ENCODE measurements at regions not wholly inside any gene's neighbourhood (a gene's known extent, or its start where the extent isn't known, plus 50 kb on each side); places are given as distances from the start of the nearest gene placed in this dataset.

GRCh38 chr4:147102596-147102995, 156.9 kb upstream of the TTC29 start:
- TF ChIP-seq CTCF (IDR thresholded peaks at IDR 0.05) = no peak
- no peak for TF ChIP-seq POLR2AphosphoS5 (IDR thresholded peaks at IDR 0.05)
- TF ChIP-seq EP300 (IDR thresholded peaks at IDR 0.05) = no peak
